HG03520 (cell line): ENCODE measurements at regions not wholly inside any gene's neighbourhood (a gene's known extent, or its start where the extent isn't known, plus 50 kb on each side); places are given as distances from the start of the nearest gene placed in this dataset.
"Not testable (repeated sequence)": the region's sequence is repeated elsewhere in the genome, so short reads cannot be mapped to it uniquely, and the experiment has no call there.

Source experiments
- ATAC-seq: cut with Tn5 transposase; IDR thresholded peaks from one replicate; pipeline ENCODE4 v1.9.1; 2021; ENCODE audit warnings: mild to moderate bottlenecking, moderate library complexity; ENCODE audit not compliant: unreplicated experiment

DNA sequence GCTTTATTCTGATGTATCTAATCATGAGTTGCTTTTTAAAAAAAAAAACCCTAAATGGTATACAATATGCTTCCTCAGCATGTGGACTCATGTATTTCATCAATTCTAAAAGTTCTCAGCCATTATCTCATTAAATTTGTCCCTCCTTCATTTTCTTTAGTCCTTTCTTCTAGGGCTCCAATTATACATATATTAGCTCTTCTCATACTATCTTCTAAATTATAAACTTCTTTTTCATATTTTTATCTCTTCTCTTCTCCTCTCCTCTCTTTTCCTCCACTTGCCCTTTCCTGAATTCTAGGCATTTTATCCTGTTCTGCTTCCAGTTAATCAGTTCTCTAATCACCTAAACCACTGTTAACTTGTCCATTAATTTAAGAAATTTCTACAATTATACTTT, 55.0 kb upstream of the IL33 start:
- no peak for ATAC-seq

DNA sequence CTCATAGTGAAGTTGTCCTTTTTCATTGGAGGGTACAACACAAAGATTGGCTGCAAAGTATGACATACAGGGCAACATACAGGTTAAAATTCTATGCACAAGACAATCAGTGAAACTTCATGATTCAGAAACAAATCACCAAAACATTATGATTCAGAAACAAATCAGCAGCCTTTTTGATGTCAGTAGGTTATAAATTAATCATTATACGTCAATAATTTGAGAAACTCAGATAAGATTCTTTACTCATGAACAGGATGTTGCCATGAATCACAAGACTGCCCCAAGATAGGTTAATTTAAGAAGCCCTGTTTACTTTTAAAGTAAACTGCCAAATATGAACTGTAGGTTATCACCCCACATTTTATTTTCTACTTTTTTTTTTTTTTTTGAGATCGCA, 62.2 kb upstream of the IL33 start:
- ATAC-seq, result no peak

DNA sequence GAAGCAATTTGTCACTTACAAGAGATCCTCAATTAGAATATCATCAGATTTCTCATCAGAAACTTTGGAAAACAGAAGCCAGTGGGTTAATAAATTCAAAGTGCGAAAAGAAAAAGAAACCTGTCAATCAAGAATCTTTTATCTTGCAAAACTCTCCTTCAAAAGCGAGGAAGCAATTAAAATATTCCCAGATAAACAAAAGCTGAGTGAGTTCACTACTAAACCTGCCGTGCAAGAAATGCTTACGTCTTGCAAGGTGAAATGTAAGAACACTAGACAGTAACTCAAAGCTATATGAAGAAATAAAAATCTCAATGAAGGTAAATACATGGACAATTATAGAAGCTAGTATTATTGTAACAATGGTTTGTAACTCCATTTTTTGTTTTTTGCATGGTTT, 62.8 kb upstream of the IL33 start:
- ATAC-seq, result no peak

DNA sequence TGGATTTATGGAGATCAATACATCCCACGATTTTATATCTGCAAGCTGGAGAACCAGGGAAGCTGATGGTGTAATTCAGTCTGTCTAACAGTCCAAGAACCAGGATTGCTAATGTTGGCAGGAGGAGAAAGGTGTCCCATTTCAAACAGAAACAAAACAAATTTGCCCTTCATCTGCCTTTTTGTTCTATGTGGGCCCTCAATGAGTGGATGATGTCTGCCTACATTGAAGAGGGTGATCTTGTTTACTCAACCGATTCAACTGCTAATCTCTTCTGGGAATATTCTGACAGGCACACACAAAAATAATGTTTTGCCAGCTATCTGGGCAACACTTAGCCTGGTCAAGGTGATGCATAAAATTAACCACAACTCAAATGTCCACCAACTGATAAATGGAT, 65.1 kb upstream of the IL33 start:
- no peak for ATAC-seq

DNA sequence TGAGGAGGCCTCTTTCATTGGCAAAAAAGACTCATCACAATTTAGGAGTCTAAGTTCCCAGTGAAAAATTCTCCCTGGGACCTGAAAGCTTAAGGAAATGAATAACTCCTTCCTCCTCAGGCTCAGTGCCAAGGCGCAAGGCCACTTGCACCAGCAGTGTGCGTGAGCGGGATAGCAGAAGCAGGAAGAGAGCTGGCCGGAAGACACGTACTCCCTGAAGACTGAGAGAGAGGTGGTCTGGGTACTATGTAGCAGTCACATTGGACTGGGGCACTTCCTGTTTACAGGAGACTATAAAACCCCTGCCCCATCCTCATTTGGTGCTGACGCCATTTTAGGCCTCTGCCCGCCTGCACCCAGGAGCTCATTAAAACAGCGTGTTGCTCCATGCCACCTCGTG, 66.3 kb upstream of the IL33 start:
- ATAC-seq, result no peak

DNA sequence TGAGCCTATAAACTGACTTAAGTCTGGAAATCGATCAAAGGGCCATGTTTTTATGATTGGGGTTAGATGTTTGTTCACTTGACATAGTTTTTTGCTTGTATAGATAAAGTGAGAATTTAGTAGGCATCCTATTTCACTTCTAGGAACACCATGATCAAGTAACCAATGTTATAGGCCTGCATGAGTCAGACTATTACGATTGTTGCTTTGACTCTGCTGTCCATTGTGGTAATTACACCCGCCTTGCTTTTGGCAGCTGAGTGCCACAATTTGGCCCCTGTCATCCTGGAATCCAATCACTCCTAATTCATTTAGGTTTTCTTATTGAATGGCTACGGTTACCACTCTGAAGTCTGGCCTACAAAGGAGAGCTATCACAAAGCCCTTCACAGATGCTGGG, 67.8 kb upstream of the IL33 start:
- ATAC-seq, result no peak

DNA sequence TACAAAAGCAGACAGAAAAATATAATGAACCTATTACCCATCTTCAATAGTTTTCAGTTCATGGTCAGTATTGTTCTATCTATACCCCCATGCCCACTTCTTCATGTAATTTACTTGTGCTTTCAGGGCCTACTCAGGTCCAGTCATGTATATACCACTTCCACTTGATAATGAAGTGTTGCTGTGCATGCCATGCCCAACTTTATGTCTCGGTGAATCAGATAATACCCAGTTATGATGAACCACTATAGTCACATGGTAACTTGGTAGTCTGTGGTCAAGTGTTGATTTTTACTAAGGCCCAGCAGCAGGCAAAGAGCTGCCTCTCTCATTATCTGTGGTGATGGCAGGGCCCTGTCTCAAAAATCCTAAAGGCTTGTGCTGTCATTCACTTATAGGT, 70.7 kb upstream of the IL33 start:
- no peak for ATAC-seq

DNA sequence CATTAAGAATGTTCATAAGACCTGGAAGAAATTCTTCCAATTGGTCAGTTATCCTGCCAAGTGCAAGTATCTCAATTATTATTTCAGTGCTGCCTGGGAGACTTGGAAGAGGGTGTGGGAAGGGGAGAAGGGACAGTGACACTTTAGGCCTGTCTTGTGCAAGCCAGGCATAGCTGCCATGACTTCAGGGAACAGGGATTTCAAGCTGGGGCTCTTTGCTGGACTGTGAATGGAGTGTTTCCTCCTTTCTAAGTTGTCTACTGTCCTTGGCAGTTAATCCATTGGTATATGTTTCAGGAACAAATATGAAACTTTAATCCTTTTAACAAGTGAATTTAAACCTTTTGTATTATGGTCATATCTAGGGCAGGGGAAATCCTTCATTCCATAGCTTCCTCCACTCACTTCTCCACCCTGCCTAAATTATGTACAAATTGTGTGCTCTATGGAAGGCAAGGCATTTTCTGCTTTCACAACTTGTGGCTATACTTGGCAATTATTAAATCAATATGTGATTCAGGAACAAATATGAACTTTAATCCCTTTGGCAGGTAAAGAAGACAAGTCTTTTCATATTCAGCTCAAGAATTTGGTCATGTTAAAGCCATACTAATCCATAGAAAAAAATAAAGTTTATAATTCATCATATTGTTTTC, 72.7 kb upstream of the IL33 start:
- ATAC-seq, result no peak

DNA sequence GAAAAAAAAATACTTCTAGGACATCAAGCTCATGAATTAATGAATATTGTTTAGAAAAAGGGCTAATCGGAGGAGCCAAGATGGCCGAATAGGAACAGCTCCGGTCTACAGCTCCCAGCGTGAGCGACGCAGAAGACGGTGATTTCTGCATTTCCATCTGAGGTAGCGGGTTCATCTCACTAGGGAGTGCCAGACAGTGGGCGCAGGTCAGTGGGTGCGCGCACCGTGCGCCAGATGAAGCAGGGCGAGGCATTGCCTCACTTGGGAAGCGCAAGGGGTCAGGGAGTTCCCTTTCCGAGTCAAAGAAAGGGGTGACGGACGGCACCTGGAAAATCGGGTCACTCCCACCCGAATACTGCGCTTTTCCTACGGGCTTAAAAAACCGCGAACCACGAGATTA, 79.8 kb upstream of the IL33 start:
- not testable (repeated sequence) for ATAC-seq

DNA sequence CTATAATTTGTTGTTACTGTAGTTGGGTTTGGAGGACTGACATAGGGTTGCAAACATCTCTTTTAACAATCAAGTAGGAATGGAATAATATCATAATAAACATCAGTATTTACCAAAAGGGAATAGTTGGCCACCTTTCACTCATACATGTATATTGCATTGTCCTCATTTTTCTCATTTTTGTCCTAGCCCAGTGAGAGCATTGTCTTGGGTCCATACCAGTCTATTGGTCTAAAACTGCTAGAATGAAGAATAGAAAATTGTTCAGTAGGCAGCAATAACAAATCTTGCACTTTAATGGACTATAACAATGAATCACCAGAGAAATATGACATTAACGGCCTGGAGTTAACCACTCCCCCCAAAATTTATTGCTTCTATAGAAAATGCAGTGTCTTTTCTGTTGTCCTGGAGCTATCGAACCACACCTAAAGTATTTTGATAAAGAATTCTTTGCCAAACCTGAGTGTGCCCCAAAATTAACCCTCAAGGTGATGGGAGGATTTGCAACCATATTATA, 80.9 kb upstream of the IL33 start:
- ATAC-seq, result no peak

DNA sequence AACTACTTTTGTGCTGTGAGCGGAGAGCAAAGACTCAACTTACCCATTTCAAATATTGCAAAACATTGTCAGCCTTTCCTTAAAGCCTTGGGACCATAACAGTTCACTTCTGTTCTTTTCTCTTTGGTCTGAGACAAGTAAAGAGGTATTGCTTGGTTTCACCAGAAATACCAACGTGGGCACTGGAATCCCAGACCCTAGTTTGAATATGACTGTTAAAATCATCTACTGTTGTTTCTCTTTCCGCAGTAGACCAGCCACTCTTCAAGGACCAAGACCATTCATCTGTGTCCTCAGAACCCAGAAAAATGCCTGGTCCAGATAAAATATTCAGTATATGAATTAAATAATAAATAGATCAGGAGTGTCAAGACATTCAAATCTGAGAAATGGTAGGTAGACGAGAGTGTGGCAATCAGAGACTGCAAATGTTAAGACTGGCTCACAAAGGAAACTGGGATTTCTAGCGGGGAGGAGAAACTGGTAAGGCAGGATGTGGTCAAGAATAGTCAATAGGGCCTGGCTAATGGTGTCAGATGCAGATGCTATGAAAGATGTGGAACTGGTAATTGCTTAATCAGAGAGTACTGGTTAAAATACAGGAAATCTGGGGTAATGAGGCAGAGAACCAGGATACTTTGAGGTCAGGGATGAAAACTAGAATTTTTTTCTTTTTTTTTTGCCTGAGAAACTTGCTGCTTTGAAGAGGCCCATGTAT, 82.1 kb upstream of the IL33 start:
- no peak for ATAC-seq

DNA sequence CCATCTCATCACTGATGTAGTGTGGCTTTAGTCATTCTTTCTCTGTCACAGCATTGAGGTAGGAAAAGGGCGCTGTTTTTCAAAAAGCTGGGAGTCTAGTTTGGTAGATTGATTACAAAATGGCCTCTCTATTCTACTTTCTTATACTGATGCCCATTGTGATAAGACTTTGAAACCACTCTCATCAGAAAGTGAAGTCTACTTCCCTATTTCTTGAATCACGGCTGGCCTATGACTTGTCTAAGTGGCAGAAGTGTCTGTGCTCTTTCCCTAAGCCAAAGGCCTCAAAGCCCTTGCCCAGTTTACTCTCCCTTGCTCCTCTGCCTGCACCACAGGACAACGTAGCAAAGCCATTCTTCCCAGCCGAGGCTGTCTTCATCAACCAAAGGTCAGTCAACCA, 83.0 kb upstream of the IL33 start:
- ATAC-seq, result no peak

DNA sequence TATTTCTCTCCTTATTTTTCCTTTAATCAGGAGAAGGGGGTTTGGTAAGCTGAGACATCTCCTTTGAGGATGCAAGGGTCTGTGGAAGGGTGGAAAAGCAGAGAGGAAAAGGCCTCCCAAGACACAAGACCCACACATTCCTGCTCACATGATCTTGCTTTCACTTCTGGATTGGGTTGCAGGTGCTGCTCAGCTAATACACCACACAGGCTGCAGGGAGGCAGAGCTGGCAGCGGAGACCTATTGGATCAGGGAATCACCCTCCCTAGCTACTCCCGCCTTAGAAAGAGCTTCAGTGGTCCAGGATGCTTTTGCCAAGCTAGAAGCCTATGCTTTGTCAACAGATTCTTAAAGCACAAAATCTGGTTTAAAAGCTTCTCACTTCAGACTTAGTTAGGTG, 87.6 kb upstream of the IL33 start:
- no peak for ATAC-seq

DNA sequence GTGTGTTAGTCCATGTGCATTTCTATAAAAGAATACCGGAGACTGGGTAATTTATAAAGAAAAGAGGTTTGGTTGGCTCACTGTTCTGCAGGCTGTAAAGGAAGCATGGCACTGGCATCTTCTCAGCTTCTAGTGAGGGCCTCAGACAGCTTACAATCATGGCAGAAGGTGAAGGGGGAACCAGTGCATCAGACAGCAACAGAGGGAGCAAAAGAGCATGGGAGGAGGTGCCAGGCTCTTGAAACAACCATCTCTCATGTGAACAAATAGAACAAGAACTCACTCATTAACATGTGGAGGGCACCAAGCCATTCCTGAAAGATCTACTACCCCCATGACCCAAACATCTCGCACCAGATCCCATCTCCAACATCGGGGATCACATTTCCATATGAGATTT, 89.2 kb upstream of the IL33 start:
- ATAC-seq, result no peak

DNA sequence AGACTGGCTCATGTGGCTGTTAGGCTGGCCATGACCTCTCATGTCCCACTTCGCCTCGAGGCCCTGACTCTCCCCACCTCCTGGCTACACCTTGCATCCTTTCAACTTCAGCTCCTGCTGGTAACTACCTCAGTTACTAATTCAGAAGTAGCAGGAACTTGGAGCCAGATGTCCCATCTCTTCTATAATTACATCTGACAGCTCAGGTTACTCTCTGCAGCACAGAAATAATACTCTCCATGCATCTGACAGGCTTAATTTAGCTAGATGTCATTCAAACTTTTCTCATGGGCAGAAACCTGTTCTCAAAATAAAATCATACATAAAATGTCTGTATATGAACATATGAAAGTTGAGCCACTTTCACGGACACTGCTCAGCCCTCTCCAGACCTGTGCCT, 92.2 kb upstream of the IL33 start:
- no peak for ATAC-seq

DNA sequence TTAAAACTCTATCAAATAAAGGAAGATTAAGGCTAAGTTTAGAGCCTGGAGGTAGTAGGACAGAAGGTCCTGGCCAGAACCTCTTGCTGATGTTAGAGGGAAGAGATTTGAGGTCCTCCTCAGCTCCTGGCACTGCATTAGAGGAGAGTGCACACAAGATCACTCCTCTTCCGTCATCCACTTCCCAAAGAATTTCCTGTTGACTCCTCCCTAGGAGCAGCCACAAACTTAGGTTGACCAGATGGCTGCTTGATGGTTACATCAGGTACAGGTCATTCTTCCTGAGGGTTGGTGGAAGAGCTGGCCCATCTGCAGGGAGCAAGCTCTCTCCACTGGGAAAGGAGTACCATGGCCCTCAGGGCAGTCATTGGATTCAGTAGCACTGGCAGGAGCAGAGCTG, 93.9 kb upstream of the IL33 start:
- no peak for ATAC-seq

DNA sequence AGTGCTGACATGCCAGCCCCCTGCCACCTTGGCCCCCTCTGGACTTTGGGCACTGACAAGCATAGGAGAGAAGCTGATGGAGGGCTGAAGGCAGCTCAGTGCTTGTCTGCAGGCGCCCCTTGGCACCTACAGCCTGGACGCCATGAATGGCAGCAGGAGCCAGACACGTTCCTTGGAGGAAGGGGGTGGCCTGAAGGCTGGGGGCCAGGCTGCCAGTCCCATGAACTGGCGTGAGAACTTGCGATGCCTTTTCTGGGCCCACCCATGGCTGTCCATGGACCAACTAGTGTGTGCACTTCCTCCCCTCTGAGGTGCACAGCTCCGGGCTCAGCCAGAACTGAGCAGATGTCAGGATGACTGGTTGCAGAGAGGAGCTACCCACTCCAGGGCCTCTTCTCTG, 99.0 kb upstream of the RANBP6 start:
- no peak for ATAC-seq

DNA sequence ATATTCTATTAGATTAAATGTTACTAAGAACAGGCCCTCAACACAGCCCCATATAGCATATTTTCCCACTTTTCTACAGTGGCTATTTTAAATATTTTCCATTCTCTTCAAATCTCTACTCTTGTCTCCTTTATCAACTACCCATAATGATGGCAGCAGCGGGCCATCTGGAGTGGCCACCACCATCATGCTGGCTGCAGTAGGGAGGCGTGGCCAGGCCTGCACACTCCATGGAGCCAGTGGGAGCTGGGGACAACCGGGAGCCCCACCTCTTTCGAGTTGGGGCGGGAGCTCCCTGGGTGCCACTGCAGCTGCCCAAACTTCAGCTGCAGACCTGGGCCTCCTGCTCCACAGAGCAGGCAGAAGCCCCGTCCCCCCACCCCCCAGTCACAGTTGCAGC, 98.4 kb upstream of the RANBP6 start:
- no peak for ATAC-seq

DNA sequence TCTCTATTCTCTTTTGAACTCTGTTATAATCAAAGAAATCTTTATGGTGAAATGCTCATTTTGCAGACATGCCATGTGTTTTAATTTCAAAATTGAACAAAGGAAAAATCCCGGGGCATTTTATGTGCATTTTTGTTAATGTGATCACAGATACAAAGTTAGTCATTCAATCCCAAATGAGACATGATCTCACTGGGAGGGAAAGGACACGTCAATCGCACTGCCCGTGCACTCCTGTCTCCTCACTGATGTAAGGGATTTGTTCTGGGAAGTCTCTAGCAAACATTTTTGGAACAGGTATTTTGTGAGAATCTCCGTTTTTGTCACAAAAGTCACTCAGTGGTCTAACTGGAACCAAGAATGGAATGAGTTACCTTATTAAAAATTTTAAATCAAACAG, 97.9 kb upstream of the RANBP6 start:
- no peak for ATAC-seq

DNA sequence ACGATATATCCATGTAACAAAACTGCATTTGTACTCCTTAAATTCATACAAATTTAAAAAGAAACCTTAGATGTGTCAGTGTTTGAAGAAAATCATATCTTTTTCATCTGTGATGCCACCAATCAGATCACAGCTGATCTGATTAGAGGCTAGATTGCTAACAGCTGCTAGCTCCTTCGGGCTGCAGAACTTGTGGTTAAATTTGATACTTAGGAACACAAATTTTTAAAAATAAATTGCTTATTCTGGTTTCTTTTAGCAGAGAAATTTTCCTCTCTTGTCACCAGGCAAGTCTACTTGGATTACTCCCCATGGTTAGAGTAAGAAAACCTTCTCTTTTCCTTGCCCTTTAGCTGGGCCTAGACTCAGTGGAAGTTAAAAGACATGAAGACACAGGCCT, 94.6 kb upstream of the RANBP6 start:
- no peak for ATAC-seq

DNA sequence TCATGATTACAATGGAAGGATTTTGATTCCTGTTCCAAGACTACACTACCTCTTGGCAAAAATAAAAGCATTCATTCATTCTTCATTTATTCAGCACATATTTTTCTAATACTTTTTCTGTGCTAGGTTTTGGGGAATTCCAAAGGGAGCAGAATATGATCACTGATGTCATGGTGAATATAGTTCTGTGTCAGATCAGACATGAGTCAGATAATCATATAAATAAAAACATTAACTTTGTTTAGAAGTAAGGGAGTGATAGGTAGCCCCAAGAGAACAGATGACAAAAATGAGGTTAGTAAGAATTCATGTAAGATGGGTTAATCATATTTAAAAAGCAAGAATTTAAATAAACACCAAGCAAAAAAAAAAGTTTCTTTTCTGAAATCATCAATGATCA, 94.1 kb upstream of the RANBP6 start:
- no peak for ATAC-seq

DNA sequence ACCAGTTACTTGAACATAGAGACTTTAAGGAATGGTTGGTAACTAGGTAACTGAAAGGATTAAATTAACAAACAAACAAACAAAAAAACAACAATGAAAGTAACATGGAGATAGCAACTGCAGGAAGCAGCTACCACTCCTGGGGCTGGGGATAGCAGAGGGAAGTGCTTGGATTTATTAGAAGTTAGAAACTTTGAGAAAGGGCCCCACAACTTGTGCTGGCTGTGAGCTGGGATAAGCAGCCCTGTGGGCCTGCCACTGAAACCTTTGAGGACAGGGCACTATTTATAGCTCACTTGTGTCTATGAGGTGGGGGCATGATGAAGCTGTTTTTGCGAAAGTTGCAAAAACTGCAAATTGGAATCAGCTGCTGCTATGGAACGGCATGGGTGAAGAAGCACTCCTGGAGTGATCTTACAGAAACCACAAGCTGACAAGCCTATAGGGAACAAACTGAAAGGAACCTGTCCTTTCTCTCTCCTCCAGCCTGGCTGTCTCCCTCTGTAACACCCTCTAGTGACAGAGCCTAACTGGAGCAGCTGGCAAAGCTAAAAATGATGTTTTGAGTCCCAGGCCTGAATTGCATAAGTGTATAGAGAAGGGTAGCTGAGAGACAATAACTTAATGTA, 91.4 kb upstream of the RANBP6 start:
- ATAC-seq, result peak; percentile 53
